Kidney epithelial cell (primary cell): ENCODE measurements at regions not wholly inside any gene's neighbourhood (a gene's known extent, or its start where the extent isn't known, plus 50 kb on each side); places are given as distances from the start of the nearest gene placed in this dataset.

ENCODE experiments used
- DNase-seq: peaks from one replicate; pipeline ENCODE4 v3.0.0-alpha.2; 2010; ENCODE audit warnings: low read depth
- H3K27me3 ChIP-seq: 2 replicates; pipeline ENCODE4 v1.6.0; 2011; ENCODE audit warnings: low read length; ENCODE audit not compliant: control insufficient read depth, insufficient read depth
- H3K36me3 ChIP-seq: 2 replicates; pipeline ENCODE4 v1.5.1; 2011; ENCODE audit warnings: low read length; ENCODE audit not compliant: control insufficient read depth, insufficient read depth
- H3K4me3 ChIP-seq: 2 replicates; pipeline ENCODE4 v1.5.1; 2011; ENCODE audit warnings: low read depth, mild to moderate bottlenecking, control low read depth, low read length
- CTCF ChIP-seq: IDR thresholded peaks from 2 replicates; pipeline ENCODE4 v1.5.1; 2011; ENCODE audit warnings: mild to moderate bottlenecking, moderate library complexity, low read length, control low read depth, inconsistent platforms; ENCODE audit not compliant: insufficient read depth, poor library complexity, severe bottlenecking

DNA sequence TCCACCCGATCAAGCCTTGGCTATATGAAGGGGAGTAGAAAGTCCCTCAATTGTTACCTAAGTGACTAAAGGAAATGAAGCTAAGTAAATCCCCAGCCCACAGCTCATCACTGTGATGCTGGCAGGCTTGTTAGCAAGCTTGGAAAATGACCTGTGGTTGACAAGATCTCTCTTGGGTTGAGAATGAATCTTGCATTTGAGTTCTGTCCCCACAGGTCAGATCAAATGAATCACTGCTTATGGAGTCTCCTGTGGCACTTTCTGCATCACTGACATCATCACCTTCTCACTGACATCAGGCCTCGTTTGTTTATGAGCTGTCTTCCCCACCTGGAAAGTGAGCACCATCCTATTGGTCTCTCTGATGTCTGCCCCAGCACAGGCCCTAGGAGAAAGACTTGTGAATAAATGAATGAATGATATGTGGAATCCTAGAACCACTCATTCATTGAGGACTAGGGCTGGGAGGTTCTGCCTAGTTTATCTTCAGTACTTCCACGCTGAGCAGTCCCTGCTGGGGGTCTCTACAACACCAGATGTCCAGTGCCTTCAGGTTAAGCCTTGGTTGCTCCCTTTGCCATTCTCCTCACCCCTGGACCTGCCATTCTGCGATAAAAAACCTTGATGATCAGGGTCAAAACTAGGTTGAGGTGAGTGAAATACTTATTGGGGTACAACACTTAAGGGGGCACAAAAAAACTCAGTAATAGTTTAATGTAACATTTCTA lies 318.4 kb upstream of the MOCS1 start:
- no peaks in the 10 kb centered on the region for H3K36me3 ChIP-seq
- no peaks in the 10 kb centered on the region for H3K27me3 ChIP-seq
- no peak for TF ChIP-seq CTCF
- H3K4me3 ChIP-seq: no peak overlapping the region
- DNase-seq: no peak

GRCh38 chr6:40251637-40252300 lies 317.5 kb upstream of the MOCS1 start:
- Histone ChIP-seq H3K36me3 (no peaks in the 10 kb centered on the region), H3K4me3 (no peak overlapping the region), H3K27me3 (no peaks in the 10 kb centered on the region)
- no peak for DNase-seq
- TF ChIP-seq CTCF: no peak

DNA sequence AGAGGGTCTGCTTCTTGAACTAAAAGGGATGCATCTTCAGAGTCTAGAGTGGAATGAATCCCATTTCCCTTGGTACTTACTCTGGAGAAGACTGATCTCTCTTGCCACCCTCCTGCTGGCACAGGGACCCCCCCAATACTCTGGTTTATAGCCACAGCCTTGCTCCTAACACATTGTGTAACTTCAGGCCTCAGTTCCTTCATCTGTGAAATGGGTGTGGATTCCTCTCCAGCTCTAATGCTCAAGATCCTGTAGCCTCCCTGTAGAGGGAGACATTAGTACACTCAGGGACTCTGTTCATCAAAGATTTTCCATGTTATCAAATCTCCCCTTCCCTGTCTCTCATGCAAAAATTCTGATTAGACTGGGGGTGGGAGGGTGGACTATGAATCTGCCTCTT lies 315.7 kb upstream of the MOCS1 start:
- Histone ChIP-seq H3K36me3 (no peaks in the 10 kb centered on the region), H3K4me3 (no peak overlapping the region), H3K27me3 (no peaks in the 10 kb centered on the region)
- no peak for DNase-seq
- no peak for TF ChIP-seq CTCF

GRCh38 chr6:40247516-40248115 lies 313.4 kb upstream of the MOCS1 start:
- DNase-seq: no peak
- no peak overlapping the region for H3K4me3 ChIP-seq
- no peak for TF ChIP-seq CTCF
- no peaks in the 10 kb centered on the region for H3K36me3 ChIP-seq
- no peaks in the 10 kb centered on the region for H3K27me3 ChIP-seq

GRCh38 chr6:40244699-40245098 lies 310.4 kb upstream of the MOCS1 start:
- no peaks in the 10 kb centered on the region for H3K27me3 ChIP-seq
- no peak overlapping the region for H3K4me3 ChIP-seq
- TF ChIP-seq CTCF: no peak
- no peaks in the 10 kb centered on the region for H3K36me3 ChIP-seq
- DNase-seq: no peak

DNA sequence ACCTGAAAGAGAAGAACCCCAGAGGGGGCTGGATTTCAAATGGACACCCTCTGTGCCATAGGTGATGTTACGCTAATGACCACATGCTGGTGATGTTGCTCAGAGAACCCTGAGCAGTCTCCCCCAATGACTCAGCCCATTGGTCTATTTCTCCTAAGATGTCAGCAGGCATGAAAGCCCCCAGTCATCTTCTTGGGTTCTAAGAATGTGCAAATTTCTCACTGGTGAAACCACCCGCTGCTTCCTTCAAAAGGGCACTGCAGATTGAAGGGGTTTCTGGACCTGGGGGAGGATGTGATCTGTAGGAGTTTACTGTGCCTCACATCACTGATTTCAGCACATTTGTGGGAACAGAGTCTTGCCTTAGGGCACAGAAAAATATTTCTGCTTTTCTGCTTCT lies 298.4 kb upstream of the MOCS1 start:
- H3K27me3 ChIP-seq: no peaks in the 10 kb centered on the region
- H3K4me3 ChIP-seq: no peak overlapping the region
- no peak for TF ChIP-seq CTCF
- DNase-seq: no peak
- H3K36me3 ChIP-seq: no peaks in the 10 kb centered on the region
